GM23338 (cell line): ENCODE measurements at regions not wholly inside any gene's neighbourhood (a gene's known extent, or its start where the extent isn't known, plus 50 kb on each side); places are given as distances from the start of the nearest gene placed in this dataset.

Source experiments
- ATAC-seq: fragments of 200-7000 bp; cut with Tn5 transposase; 3 replicates; pipeline ENCODE4 v1.9.1; 2020
- DNase-seq: peaks from one replicate; pipeline ENCODE4 v3.0.0-alpha.2; 2015; ENCODE audit warnings: low spot score
- H2AFZ ChIP-seq: fragments of 200-600 bp; sonication (generic); 2 replicates; pipeline ENCODE4 v1.8.0; 2016; ENCODE audit warnings: antibody characterized with exemption, mild to moderate bottlenecking, moderate library complexity
- H3F3A ChIP-seq: fragments of 200-600 bp; sonication (generic); replicated peaks from 2 replicates; pipeline ENCODE4 v1.8.0; 2017; ENCODE audit warnings: antibody characterized with exemption, mixed run types, low read depth
- H3K27ac ChIP-seq: fragments of 200-600 bp; sonication (generic); 2 replicates; pipeline ENCODE4 v1.6.1; 2016; ENCODE audit warnings: low read depth
- H3K27me3 ChIP-seq: fragments of 200-600 bp; sonication (generic); 2 replicates; pipeline ENCODE4 v1.8.0; 2016; ENCODE audit warnings: mild to moderate bottlenecking, mixed run types, moderate library complexity; ENCODE audit not compliant: insufficient read depth
- H3K36me3 ChIP-seq: fragments of 200-600 bp; sonication (generic); 2 replicates; pipeline ENCODE4 v1.8.0; 2016; ENCODE audit warnings: mild to moderate bottlenecking; ENCODE audit not compliant: insufficient read depth
- H3K4me1 ChIP-seq: fragments of 200-600 bp; sonication (generic); 2 replicates; pipeline ENCODE4 v1.8.0; 2016; ENCODE audit warnings: mild to moderate bottlenecking, moderate library complexity; ENCODE audit not compliant: insufficient read depth
- H3K4me2 ChIP-seq: fragments of 200-600 bp; sonication (generic); 2 replicates; pipeline ENCODE4 v1.7.1; 2017; ENCODE audit warnings: mixed run types
- H3K4me3 ChIP-seq: fragments of 200-600 bp; sonication (generic); 2 replicates; pipeline ENCODE4 v1.6.1; 2016; ENCODE audit warnings: mixed run types
- H3K79me2 ChIP-seq: fragments of 200-600 bp; sonication (generic); replicated peaks from 2 replicates; pipeline ENCODE4 v1.8.0; 2017; ENCODE audit warnings: mild to moderate bottlenecking; ENCODE audit not compliant: insufficient read depth
- H3K9me2 ChIP-seq: fragments of 200-600 bp; sonication (generic); 2 replicates; pipeline ENCODE4 v1.8.0; 2017; ENCODE audit not compliant: insufficient read depth
- H4K20me1 ChIP-seq: fragments of 200-600 bp; sonication (generic); replicated peaks from 2 replicates; pipeline ENCODE4 v1.8.0; 2017; ENCODE audit warnings: mild to moderate bottlenecking; ENCODE audit not compliant: insufficient read depth
- H3K27ac Mint-ChIP-seq: 2 replicates; pipeline ENCODE4 v1.8.0; 2020; ENCODE audit warnings: inconsistent platforms, mild to moderate bottlenecking, moderate library complexity, mixed read lengths
- H3K27me3 Mint-ChIP-seq: 3 replicates; pipeline ENCODE4 v1.8.0; 2022; ENCODE audit warnings: low read depth, mild to moderate bottlenecking, moderate library complexity, mixed read lengths, inconsistent platforms; ENCODE audit not compliant: insufficient read depth, poor library complexity
- H3K36me3 Mint-ChIP-seq: 3 replicates; pipeline ENCODE4 v1.8.0; 2021; ENCODE audit warnings: low read depth, mild to moderate bottlenecking, inconsistent platforms, moderate library complexity, mixed read lengths
- H3K4me1 Mint-ChIP-seq: 3 replicates; pipeline ENCODE4 v1.8.0; 2020; ENCODE audit warnings: mild to moderate bottlenecking, inconsistent platforms, mixed read lengths
- H3K4me3 Mint-ChIP-seq: 3 replicates; pipeline ENCODE4 v1.8.0; 2021; ENCODE audit warnings: moderate library complexity, mild to moderate bottlenecking, inconsistent platforms, mixed read lengths
- H3K9me3 Mint-ChIP-seq: 3 replicates; pipeline ENCODE4 v1.8.0; 2020; ENCODE audit warnings: moderate library complexity, mild to moderate bottlenecking, inconsistent platforms, mixed read lengths
- CTCF ChIP-seq, 2 experiments: fragments of 200-600 bp in 1 of 2; sonication (generic) in 1 of 2; conservative IDR thresholded peaks; 2 replicates each; pipeline versions ENCODE4 v1.5.1 to v1.6.1; 2016 to 2017; ENCODE audit warnings: antibody characterized with exemption in 2 of 2, low read depth in 2 of 2, mild to moderate bottlenecking in 2 of 2, moderate library complexity in 1 of 2
- ETS1 ChIP-seq: IDR thresholded peaks from 2 replicates; pipeline ENCODE4 v1.6.1; 2016; ENCODE audit warnings: antibody characterized with exemption
- EZH2phosphoT487 ChIP-seq: fragments of 200-600 bp; sonication (generic); IDR thresholded peaks from one replicate; pipeline ENCODE4 v1.8.1; 2018; ENCODE audit warnings: antibody characterized with exemption; ENCODE audit not compliant: unreplicated experiment
- NANOG ChIP-seq: IDR thresholded peaks from 2 replicates; pipeline ENCODE4 v1.6.1; 2016; ENCODE audit warnings: antibody characterized with exemption, borderline replicate concordance
- POLR2AphosphoS5 ChIP-seq: IDR thresholded peaks from 2 replicates; pipeline ENCODE4 v1.6.1; 2016; ENCODE audit warnings: antibody characterized with exemption, low read depth
- STAT1 ChIP-seq: IDR thresholded peaks from one replicate; pipeline ENCODE4 v1.6.1; 2016; ENCODE audit warnings: antibody characterized with exemption; ENCODE audit not compliant: unreplicated experiment
- ZNF114 ChIP-seq: fragments of 250-450 bp; sonication (Bioruptor Pico); IDR thresholded peaks from 2 replicates; pipeline ENCODE4 v1.5.0; 2020; ENCODE audit warnings: mild to moderate bottlenecking, moderate library complexity

- peaks cover 48% of the 10 kb centered on the region for H3K4me1 Mint-ChIP-seq
- H3K4me3 Mint-ChIP-seq = no peak overlapping the region
- H2AFZ ChIP-seq = peak overlapping the region; percentile 11; the same call in 1 of the 2 replicates
- peaks cover 35% of the 10 kb centered on the region for H3K4me1 ChIP-seq
- TF ChIP-seq POLR2AphosphoS5 (no peak), STAT1 (no peak), ETS1 (no peak), CTCF (conservative IDR thresholded peaks at IDR 0.05; ENCODE audit: low read depth in 2 of 2) (no peak), ZNF114 (CRISPR knock-in tag) (no peak)
- H3K27ac Mint-ChIP-seq = 0 out of 2 replicates have a peak overlapping the region, but pooled peaks have one; percentile 27
- no peak for DNase-seq
- no peaks in the 10 kb centered on the region for H3K27me3 ChIP-seq
- no peak overlapping the region for H3K4me3 ChIP-seq
- H3K36me3 ChIP-seq = no peaks in the 10 kb centered on the region
- ATAC-seq = no peak
- H3K27ac ChIP-seq = no peak overlapping the region
- H3F3A ChIP-seq = no peaks in the 10 kb centered on the region
- peaks cover 8% of the 10 kb centered on the region; the same call in 2 of the 3 replicates for H3K36me3 Mint-ChIP-seq
- no peaks in the 10 kb centered on the region; the same call in 1 of the 2 replicates for H3K9me2 ChIP-seq
- no peaks in the 10 kb centered on the region for H3K79me2 ChIP-seq
- no peaks in the 10 kb centered on the region for H4K20me1 ChIP-seq
- peaks cover 3% of the 10 kb centered on the region for H3K27me3 Mint-ChIP-seq
- no peak overlapping the region for H3K4me2 ChIP-seq
- H3K9me3 Mint-ChIP-seq = no peaks in the 10 kb centered on the region; the same call in 2 of the 3 replicates
These were observed 457.2 kb downstream of the CDH2 start for GRCh38 chr18:27719680-27720079.

GRCh38 chr18:27717816-27718215, 459.1 kb downstream of the CDH2 start:
- peaks cover 52% of the 10 kb centered on the region for H3K4me1 Mint-ChIP-seq
- peak; percentile 71 for ATAC-seq
- peak; percentile 71 for DNase-seq
- no peak overlapping the region for H3K4me3 Mint-ChIP-seq
- H3K36me3 Mint-ChIP-seq = peaks cover 9% of the 10 kb centered on the region; the same call in 2 of the 3 replicates
- peak overlapping the region; percentile 6; the same call in 1 of the 2 replicates for H3K4me2 ChIP-seq
- H3K27ac ChIP-seq = peak overlapping the region; percentile 67
- no peaks in the 10 kb centered on the region for H3K79me2 ChIP-seq
- no peak overlapping the region for H2AFZ ChIP-seq
- H4K20me1 ChIP-seq = no peaks in the 10 kb centered on the region
- peaks cover 37% of the 10 kb centered on the region for H3K4me1 ChIP-seq
- no peaks in the 10 kb centered on the region for H3F3A ChIP-seq
- H3K27me3 Mint-ChIP-seq = peaks cover 3% of the 10 kb centered on the region
- no peak for TF ChIP-seq EZH2phosphoT487
- TF ChIP-seq NANOG = peak; percentile 43; the same call in 1 of the 2 replicates
- no peak overlapping the region for H3K4me3 ChIP-seq
- H3K9me3 Mint-ChIP-seq = no peaks in the 10 kb centered on the region; the same call in 2 of the 3 replicates
- H3K27ac Mint-ChIP-seq = peak overlapping the region; percentile 28; the same call in 1 of the 2 replicates
- H3K27me3 ChIP-seq = no peaks in the 10 kb centered on the region
- no peaks in the 10 kb centered on the region; the same call in 1 of the 2 replicates for H3K9me2 ChIP-seq
- no peaks in the 10 kb centered on the region for H3K36me3 ChIP-seq

- H3K4me3 ChIP-seq = no peak overlapping the region
- peaks cover 57% of the 10 kb centered on the region for H3K4me1 Mint-ChIP-seq
- TF ChIP-seq ETS1 (no peak), EZH2phosphoT487 (no peak)
These were observed 459.7 kb downstream of the CDH2 start for GRCh38 chr18:27717250-27717649.

More at GRCh38 chr18:27717250-27717649, 459.7 kb downstream of the CDH2 start:
- DNase-seq = no peak
- Histone ChIP-seq H3K4me1 (peaks cover 42% of the 10 kb centered on the region), H3F3A (no peaks in the 10 kb centered on the region), H3K4me2 (peak overlapping the region; percentile 6; the same call in 1 of the 2 replicates), H2AFZ (no peak overlapping the region), H3K27me3 (no peaks in the 10 kb centered on the region), H4K20me1 (no peaks in the 10 kb centered on the region), H3K27ac (peak overlapping the region; percentile 67), H3K9me2 (no peaks in the 10 kb centered on the region; the same call in 1 of the 2 replicates), H3K79me2 (no peaks in the 10 kb centered on the region), H3K36me3 (no peaks in the 10 kb centered on the region)
- peak overlapping the region; percentile 69 for H3K27ac Mint-ChIP-seq
- H3K4me3 Mint-ChIP-seq = no peak overlapping the region
- H3K9me3 Mint-ChIP-seq = no peaks in the 10 kb centered on the region; the same call in 2 of the 3 replicates
- no peak for ATAC-seq
- H3K27me3 Mint-ChIP-seq = peaks cover 3% of the 10 kb centered on the region
- H3K36me3 Mint-ChIP-seq = peaks cover 9% of the 10 kb centered on the region; the same call in 2 of the 3 replicates
